ENCODE measurements at regions not wholly inside any gene's neighbourhood (a gene's known extent, or its start where the extent isn't known, plus 50 kb on each side); places are given as distances from the start of the nearest gene placed in this dataset.

GRCh38 chr22:48600171-48600570 lies 1227.5 kb downstream of the BRD1 start:
- H3K9me3 ChIP-seq: peaks cover 0 to 9% of the 10 kb centered on the region in 2 donors
- H3K4me3 ChIP-seq: no peak overlapping the region
- DNase-seq (peak in 1 of 4 donors; percentile 65), ATAC-seq (no peak)
- no peaks in the 10 kb centered on the region for H3K4me1 ChIP-seq
- no peaks in the 10 kb centered on the region for H3K27me3 ChIP-seq
- intact Hi-C loops (cut with DNase I): no loop called here
- H3K27ac ChIP-seq: no peak overlapping the region
- no peak for TF ChIP-seq CTCF (IDR thresholded peaks at IDR 0.05)
- no peaks in the 10 kb centered on the region for H3K36me3 ChIP-seq

GRCh38 chr22:48599346-48599745 lies 1228.3 kb downstream of the BRD1 start:
- Histone ChIP-seq H3K4me1 (no peaks in the 10 kb centered on the region), H3K27me3 (no peaks in the 10 kb centered on the region), H3K36me3 (no peaks in the 10 kb centered on the region), H3K27ac (no peak overlapping the region), H3K4me3 (no peak overlapping the region), H3K9me3 (peaks cover 0 to 9% of the 10 kb centered on the region in 2 donors)
- no peak for TF ChIP-seq CTCF (IDR thresholded peaks at IDR 0.05)
- intact Hi-C loops (cut with DNase I): no loop called here
- ATAC-seq (no peak), DNase-seq (peak in 1 of 4 donors; percentile 51)

- Histone ChIP-seq H3K4me1 (no peaks in the 10 kb centered on the region), H3K36me3 (no peaks in the 10 kb centered on the region), H3K4me3 (no peak overlapping the region), H3K9me3 (peaks cover 0 to 9% of the 10 kb centered on the region in 2 donors), H3K27ac (no peak overlapping the region), H3K27me3 (no peaks in the 10 kb centered on the region)
- DNase-seq (peak in 1 of 4 donors; percentile 69), ATAC-seq (no peak)
- no peak for TF ChIP-seq CTCF (IDR thresholded peaks at IDR 0.05)
- intact Hi-C loops (cut with DNase I): no loop called here
Observed at GRCh38 chr22:48596111-48596850, 1231.4 kb downstream of the BRD1 start.

- Histone ChIP-seq H3K9me3 (peaks cover 0 to 9% of the 10 kb centered on the region in 2 donors), H3K27ac (no peak overlapping the region), H3K4me3 (no peak overlapping the region), H3K27me3 (no peaks in the 10 kb centered on the region), H3K4me1 (no peaks in the 10 kb centered on the region), H3K36me3 (no peaks in the 10 kb centered on the region)
- ATAC-seq (no peak), DNase-seq (peak in 1 of 4 donors; percentile 68)
- intact Hi-C loops (cut with DNase I): no loop called here
- no peak for TF ChIP-seq CTCF (IDR thresholded peaks at IDR 0.05)
Observed at GRCh38 chr22:48595511-48595905, 1232.2 kb downstream of the BRD1 start.

GRCh38 chr22:48594757-48595510 lies 1232.7 kb downstream of the BRD1 start:
- H3K4me1 ChIP-seq: no peaks in the 10 kb centered on the region
- H3K9me3 ChIP-seq: peaks cover 0 to 9% of the 10 kb centered on the region in 2 donors
- intact Hi-C loops (cut with DNase I): no loop called here
- H3K36me3 ChIP-seq: no peaks in the 10 kb centered on the region
- no peaks in the 10 kb centered on the region for H3K27me3 ChIP-seq
- no peak overlapping the region for H3K4me3 ChIP-seq
- TF ChIP-seq CTCF (IDR thresholded peaks at IDR 0.05): no peak
- DNase-seq (peak in 1 of 4 donors; percentile 57), ATAC-seq (no peak)
- no peak overlapping the region for H3K27ac ChIP-seq

Measured in left lung (tissue), 4 donors.